Neural cell (in vitro differentiated cells): ENCODE measurements at regions not wholly inside any gene's neighbourhood (a gene's known extent, or its start where the extent isn't known, plus 50 kb on each side); places are given as distances from the start of the nearest gene placed in this dataset.

Source experiments
- H2AFZ ChIP-seq: fragments of 200-600, 300-800 bp; sonication (generic), shearing (Covaris generic); 2 replicates; pipeline ENCODE4 v1.6.0; 2014; ENCODE audit warnings: low read depth, mild to moderate bottlenecking, antibody characterized with exemption, low read length, moderate library complexity
- H3F3A ChIP-seq: fragments of 200-600 bp; shearing (Covaris generic); 2 replicates; pipeline ENCODE4 v1.6.1; 2016; ENCODE audit warnings: mild to moderate bottlenecking, moderate library complexity, mixed read lengths, antibody characterized with exemption, low read length; ENCODE audit not compliant: insufficient read depth, poor library complexity, severe bottlenecking
- H3K27ac ChIP-seq: fragments of 200-600, 300-800 bp; sonication (generic), shearing (Covaris generic); 2 replicates; pipeline ENCODE4 v1.5.1; 2014; ENCODE audit warnings: mild to moderate bottlenecking, low read length, moderate library complexity
- H3K27me3 ChIP-seq: fragments of 300-800, 200-600 bp; sonication (generic), shearing (Covaris generic); 2 replicates; pipeline ENCODE4 v1.6.0; 2014; ENCODE audit warnings: mild to moderate bottlenecking, low read depth, low read length, moderate library complexity; ENCODE audit not compliant: insufficient read depth
- H3K36me3 ChIP-seq: fragments of 300-800, 200-600 bp; sonication (generic), shearing (Covaris generic); 2 replicates; pipeline ENCODE4 v1.5.1; 2014; ENCODE audit warnings: mild to moderate bottlenecking, antibody characterized with exemption, low read length, moderate library complexity; ENCODE audit not compliant: insufficient read depth
- H3K4me2 ChIP-seq: fragments of 300-800, 200-600 bp; sonication (generic), shearing (Covaris generic); 2 replicates; pipeline ENCODE4 v1.6.0; 2014; ENCODE audit warnings: mild to moderate bottlenecking, low read length
- H3K4me3 ChIP-seq: fragments of 300-800, 200-600 bp; sonication (generic), shearing (Covaris generic); 2 replicates; pipeline ENCODE4 v1.5.1; 2014; ENCODE audit warnings: mild to moderate bottlenecking, low read length, moderate library complexity
- H3K79me2 ChIP-seq: fragments of 200-600 bp; shearing (Covaris generic); replicated peaks from 2 replicates; pipeline ENCODE4 v1.6.0; 2014; ENCODE audit warnings: mild to moderate bottlenecking, low read length, moderate library complexity; ENCODE audit not compliant: insufficient read depth
- H3K9ac ChIP-seq: fragments of 300-800, 200-600 bp; sonication (generic), shearing (Covaris generic); 2 replicates; pipeline ENCODE4 v1.6.1; 2016; ENCODE audit warnings: mild to moderate bottlenecking, low read length, mixed read lengths
- H3K9me2 ChIP-seq: fragments of 200-600 bp; shearing (Covaris generic); 2 replicates; pipeline ENCODE4 v1.6.1; 2016; ENCODE audit warnings: mild to moderate bottlenecking, low read length, mixed read lengths; ENCODE audit not compliant: insufficient read depth
- H3K9me3 ChIP-seq: fragments of 200-600, 300-800 bp; sonication (generic), shearing (Covaris generic); 2 replicates; pipeline ENCODE4 v1.6.1; 2016; ENCODE audit warnings: mild to moderate bottlenecking, mixed run types, low read length, moderate library complexity, mixed read lengths
- H4K20me1 ChIP-seq: fragments of 200-600 bp; shearing (Covaris generic); 2 replicates; pipeline ENCODE4 v1.6.1; 2016; ENCODE audit warnings: mild to moderate bottlenecking, mixed run types; ENCODE audit not compliant: insufficient read depth
- EP300 ChIP-seq: fragments of 450-650 bp; conservative IDR thresholded peaks from 2 replicates; pipeline ENCODE4 v1.6.1; 2014; ENCODE audit warnings: antibody characterized with exemption, mild to moderate bottlenecking, moderate library complexity; ENCODE audit not compliant: poor library complexity, severe bottlenecking
- EZH2 ChIP-seq: fragments of 200-600, 300-800 bp; shearing (Covaris generic), sonication (generic); IDR thresholded peaks from 2 replicates; pipeline ENCODE4 v1.6.1; 2014; ENCODE audit warnings: antibody characterized with exemption, low read length, borderline replicate concordance, mild to moderate bottlenecking; ENCODE audit not compliant: insufficient read depth, poor library complexity, severe bottlenecking
- MXI1 ChIP-seq: fragments of 450-650 bp; conservative IDR thresholded peaks from 2 replicates; pipeline ENCODE4 v1.6.1; 2014; ENCODE audit warnings: antibody characterized with exemption, mild to moderate bottlenecking; ENCODE audit not compliant: poor library complexity, severe bottlenecking
- POLR2AphosphoS5 ChIP-seq: IDR thresholded peaks from 2 replicates; pipeline ENCODE4 v1.6.1; 2012
- RAD21 ChIP-seq: fragments of 450-650 bp; conservative IDR thresholded peaks from 2 replicates; pipeline ENCODE4 v1.6.1; 2014; ENCODE audit warnings: antibody characterized with exemption, mild to moderate bottlenecking, moderate library complexity
- SMC3 ChIP-seq: fragments of 450-650 bp; conservative IDR thresholded peaks from 2 replicates; pipeline ENCODE4 v1.6.1; 2014; ENCODE audit warnings: antibody characterized with exemption, mild to moderate bottlenecking, moderate library complexity; ENCODE audit not compliant: poor library complexity
- TAF1 ChIP-seq: IDR thresholded peaks from 2 replicates; pipeline ENCODE4 v1.6.1; 2012; ENCODE audit warnings: low read depth
- TF ChIP-seq, protein P1 (sequence below): fragments of 450-650 bp; IDR thresholded peaks from 2 replicates; pipeline ENCODE4 v1.5.1; 2014; ENCODE audit warnings: antibody characterized with exemption, mild to moderate bottlenecking, moderate library complexity; ENCODE audit not compliant: poor library complexity, severe bottlenecking
- TF ChIP-seq, protein P2 (sequence below): IDR thresholded peaks from 2 replicates; pipeline ENCODE4 v1.6.1; 2012; ENCODE audit warnings: borderline replicate concordance

DNA sequence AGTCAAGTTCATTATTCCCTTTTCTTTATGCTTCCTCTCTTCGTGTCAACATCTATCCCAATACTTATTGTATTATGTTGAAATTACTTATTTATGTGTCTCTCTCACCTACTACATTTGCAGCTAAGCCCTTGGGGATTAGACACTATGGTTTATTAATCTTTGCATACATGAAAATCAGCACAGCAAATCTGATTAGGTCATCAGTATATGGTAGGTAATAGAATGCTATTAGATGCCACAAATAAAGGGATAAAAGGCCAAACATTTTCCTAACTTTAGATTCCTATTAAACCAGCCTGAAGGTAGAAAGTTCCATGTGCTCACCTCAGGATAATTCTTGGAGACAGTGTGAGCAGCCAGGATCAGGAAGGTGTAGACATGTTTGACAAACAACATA lies 490.1 kb upstream of the MPDZ start:
- Histone ChIP-seq H3K4me2 (no peak overlapping the region), H3K79me2 (no peaks in the 10 kb centered on the region), H3K9me2 (no peaks in the 10 kb centered on the region), H3K36me3 (no peaks in the 10 kb centered on the region), H3K9me3 (no peaks in the 10 kb centered on the region), H3F3A (no peaks in the 10 kb centered on the region), H3K27me3 (no peaks in the 10 kb centered on the region), H4K20me1 (no peaks in the 10 kb centered on the region), H3K27ac (no peak overlapping the region), H2AFZ (no peak overlapping the region), H3K9ac (no peak overlapping the region), H3K4me3 (no peak overlapping the region)
- TF ChIP-seq RAD21 (no peak), MXI1 (no peak), EP300 (no peak), SMC3 (no peak), POLR2AphosphoS5 (no peak), TAF1 (no peak), EZH2 (no peak)
- TF ChIP-seq, protein P1, sequence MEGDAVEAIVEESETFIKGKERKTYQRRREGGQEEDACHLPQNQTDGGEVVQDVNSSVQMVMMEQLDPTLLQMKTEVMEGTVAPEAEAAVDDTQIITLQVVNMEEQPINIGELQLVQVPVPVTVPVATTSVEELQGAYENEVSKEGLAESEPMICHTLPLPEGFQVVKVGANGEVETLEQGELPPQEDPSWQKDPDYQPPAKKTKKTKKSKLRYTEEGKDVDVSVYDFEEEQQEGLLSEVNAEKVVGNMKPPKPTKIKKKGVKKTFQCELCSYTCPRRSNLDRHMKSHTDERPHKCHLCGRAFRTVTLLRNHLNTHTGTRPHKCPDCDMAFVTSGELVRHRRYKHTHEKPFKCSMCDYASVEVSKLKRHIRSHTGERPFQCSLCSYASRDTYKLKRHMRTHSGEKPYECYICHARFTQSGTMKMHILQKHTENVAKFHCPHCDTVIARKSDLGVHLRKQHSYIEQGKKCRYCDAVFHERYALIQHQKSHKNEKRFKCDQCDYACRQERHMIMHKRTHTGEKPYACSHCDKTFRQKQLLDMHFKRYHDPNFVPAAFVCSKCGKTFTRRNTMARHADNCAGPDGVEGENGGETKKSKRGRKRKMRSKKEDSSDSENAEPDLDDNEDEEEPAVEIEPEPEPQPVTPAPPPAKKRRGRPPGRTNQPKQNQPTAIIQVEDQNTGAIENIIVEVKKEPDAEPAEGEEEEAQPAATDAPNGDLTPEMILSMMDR, result no peak
- TF ChIP-seq, protein P2, sequence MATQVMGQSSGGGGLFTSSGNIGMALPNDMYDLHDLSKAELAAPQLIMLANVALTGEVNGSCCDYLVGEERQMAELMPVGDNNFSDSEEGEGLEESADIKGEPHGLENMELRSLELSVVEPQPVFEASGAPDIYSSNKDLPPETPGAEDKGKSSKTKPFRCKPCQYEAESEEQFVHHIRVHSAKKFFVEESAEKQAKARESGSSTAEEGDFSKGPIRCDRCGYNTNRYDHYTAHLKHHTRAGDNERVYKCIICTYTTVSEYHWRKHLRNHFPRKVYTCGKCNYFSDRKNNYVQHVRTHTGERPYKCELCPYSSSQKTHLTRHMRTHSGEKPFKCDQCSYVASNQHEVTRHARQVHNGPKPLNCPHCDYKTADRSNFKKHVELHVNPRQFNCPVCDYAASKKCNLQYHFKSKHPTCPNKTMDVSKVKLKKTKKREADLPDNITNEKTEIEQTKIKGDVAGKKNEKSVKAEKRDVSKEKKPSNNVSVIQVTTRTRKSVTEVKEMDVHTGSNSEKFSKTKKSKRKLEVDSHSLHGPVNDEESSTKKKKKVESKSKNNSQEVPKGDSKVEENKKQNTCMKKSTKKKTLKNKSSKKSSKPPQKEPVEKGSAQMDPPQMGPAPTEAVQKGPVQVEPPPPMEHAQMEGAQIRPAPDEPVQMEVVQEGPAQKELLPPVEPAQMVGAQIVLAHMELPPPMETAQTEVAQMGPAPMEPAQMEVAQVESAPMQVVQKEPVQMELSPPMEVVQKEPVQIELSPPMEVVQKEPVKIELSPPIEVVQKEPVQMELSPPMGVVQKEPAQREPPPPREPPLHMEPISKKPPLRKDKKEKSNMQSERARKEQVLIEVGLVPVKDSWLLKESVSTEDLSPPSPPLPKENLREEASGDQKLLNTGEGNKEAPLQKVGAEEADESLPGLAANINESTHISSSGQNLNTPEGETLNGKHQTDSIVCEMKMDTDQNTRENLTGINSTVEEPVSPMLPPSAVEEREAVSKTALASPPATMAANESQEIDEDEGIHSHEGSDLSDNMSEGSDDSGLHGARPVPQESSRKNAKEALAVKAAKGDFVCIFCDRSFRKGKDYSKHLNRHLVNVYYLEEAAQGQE, result no peak

DNA sequence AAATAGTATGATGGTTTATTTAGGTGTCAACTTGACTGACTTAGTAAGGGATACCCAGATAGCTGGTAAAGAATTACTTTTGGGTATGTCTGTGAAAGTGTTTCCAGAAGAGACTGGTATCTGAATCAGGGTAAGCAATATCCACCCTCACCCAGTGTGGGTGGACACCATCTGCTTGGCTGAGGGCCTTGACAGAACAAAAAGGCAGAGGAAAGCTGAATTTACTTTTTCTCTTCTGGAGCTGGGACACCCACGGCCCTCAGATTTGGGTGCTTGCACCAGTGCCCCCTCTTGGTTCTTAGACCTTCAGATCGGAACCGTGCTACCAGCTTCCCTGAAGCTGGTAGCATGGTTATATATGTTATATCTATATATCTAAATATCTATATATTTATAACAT lies 489.5 kb upstream of the MPDZ start:
- H3K27me3 ChIP-seq, result no peaks in the 10 kb centered on the region
- H2AFZ ChIP-seq, result no peak overlapping the region
- no peaks in the 10 kb centered on the region for H3K36me3 ChIP-seq
- H4K20me1 ChIP-seq, result no peaks in the 10 kb centered on the region
- no peak for TF ChIP-seq MXI1
- TF ChIP-seq EZH2, result no peak
- TF ChIP-seq, protein P1, result no peak
- TF ChIP-seq POLR2AphosphoS5, result no peak
- no peaks in the 10 kb centered on the region for H3F3A ChIP-seq
- no peaks in the 10 kb centered on the region for H3K9me3 ChIP-seq
- no peak overlapping the region for H3K4me2 ChIP-seq
- no peak overlapping the region for H3K27ac ChIP-seq
- no peak overlapping the region for H3K9ac ChIP-seq
- H3K4me3 ChIP-seq, result no peak overlapping the region
- no peaks in the 10 kb centered on the region for H3K9me2 ChIP-seq
- no peaks in the 10 kb centered on the region for H3K79me2 ChIP-seq
